CD14-positive monocyte (primary cell): ENCODE measurements at regions not wholly inside any gene's neighbourhood (a gene's known extent, or its start where the extent isn't known, plus 50 kb on each side); places are given as distances from the start of the nearest gene placed in this dataset.

Experiments used
- DNase-seq, 3 donors: peaks; one replicate each; pipeline ENCODE4 v3.0.0-alpha.2; 2011 to 2022
- H2AFZ ChIP-seq: 2 replicates; pipeline ENCODE4 v1.6.0; 2012; ENCODE audit warnings: mild to moderate bottlenecking, low read depth, low read length, inconsistent platforms; ENCODE audit not compliant: insufficient read depth, poor library complexity, severe bottlenecking
- H3K27ac ChIP-seq, 2 donors: 1 replicate in 1 of 2; 2 replicates in 1 of 2; pipeline ENCODE4 v1.5.1; 2012 to 2013; ENCODE audit warnings: low read length in 2 of 2, control low read depth in 1 of 2, inconsistent platforms in 1 of 2, low read depth in 1 of 2, mild to moderate bottlenecking in 1 of 2
- H3K27me3 ChIP-seq, 2 donors: one replicate each; pipeline versions ENCODE4 v1.6.0 to v1.6.1; 2011 to 2013; ENCODE audit warnings: low read length in 2 of 2; ENCODE audit not compliant: control insufficient read depth in 2 of 2, insufficient read depth in 2 of 2
- H3K36me3 ChIP-seq, 2 donors: replicated peaks in 1 of 2; 1 replicate in 1 of 2; 2 replicates in 1 of 2; pipeline versions ENCODE4 v1.5.1 to v1.6.1; 2012 to 2013; ENCODE audit warnings: low read length in 2 of 2, control low read depth in 1 of 2, inconsistent platforms in 1 of 2, mild to moderate bottlenecking in 1 of 2; ENCODE audit not compliant: insufficient read depth in 2 of 2, control insufficient read depth in 1 of 2
- H3K4me1 ChIP-seq, 2 donors: 1 replicate in 1 of 2; 2 replicates in 1 of 2; pipeline versions ENCODE4 v1.5.1 to v1.6.1; 2012 to 2013; ENCODE audit warnings: low read length in 2 of 2, control low read depth in 1 of 2, inconsistent platforms in 1 of 2, mild to moderate bottlenecking in 1 of 2, moderate library complexity in 1 of 2; ENCODE audit not compliant: insufficient read depth in 2 of 2, control insufficient read depth in 1 of 2
- H3K4me2 ChIP-seq: replicated peaks from 2 replicates; pipeline ENCODE3; 2012; ENCODE audit warnings: low read length, moderate library complexity, mild to moderate bottlenecking; ENCODE audit not compliant: poor library complexity, severe bottlenecking; ENCODE audit errors: extremely low read depth
- H3K4me3 ChIP-seq, 3 experiments: fragments of 200-600 bp in 1 of 3; sonication (generic) in 1 of 3; replicated peaks in 1 of 3; 1 replicate in 2 of 3; 2 replicates in 1 of 3; pipeline ENCODE4 v1.5.1; 2011 to 2013; ENCODE audit warnings: low read length in 3 of 3, mild to moderate bottlenecking in 3 of 3, control low read depth in 2 of 3, low read depth in 2 of 3, inconsistent platforms in 1 of 3, moderate library complexity in 1 of 3
- H3K79me2 ChIP-seq: 2 replicates; pipeline ENCODE4 v1.6.0; 2012; ENCODE audit warnings: mild to moderate bottlenecking, control low read depth, inconsistent platforms, low read length, moderate library complexity; ENCODE audit not compliant: insufficient read depth
- H3K9ac ChIP-seq: 2 replicates; pipeline ENCODE4 v1.6.0; 2017; ENCODE audit warnings: low read length, mild to moderate bottlenecking; ENCODE audit not compliant: insufficient read depth, poor library complexity, severe bottlenecking
- H3K9me3 ChIP-seq, 2 donors: replicated peaks in 1 of 2; 1 replicate in 1 of 2; 2 replicates in 1 of 2; pipeline versions ENCODE4 v1.5.1 to v1.6.1; 2012 to 2013; ENCODE audit warnings: low read length in 2 of 2, control low read depth in 1 of 2; ENCODE audit not compliant: control insufficient read depth in 1 of 2, insufficient read depth in 1 of 2
- H4K20me1 ChIP-seq: 2 replicates; pipeline ENCODE4 v1.6.0; 2012; ENCODE audit warnings: mild to moderate bottlenecking, low read length, control low read depth, moderate library complexity; ENCODE audit not compliant: insufficient read depth
- H3K27ac Mint-ChIP-seq, 7 donors: one replicate each; pipeline ENCODE4 v1.8.0; 2020; ENCODE audit warnings: mild to moderate bottlenecking in 7 of 7, mixed read lengths in 7 of 7, moderate library complexity in 6 of 7, inconsistent platforms in 2 of 7
- H3K27me3 Mint-ChIP-seq, 3 donors: one replicate each; pipeline ENCODE4 v1.8.0; 2021 to 2022; ENCODE audit warnings: low read depth in 3 of 3, mild to moderate bottlenecking in 3 of 3, mixed read lengths in 3 of 3, moderate library complexity in 3 of 3, inconsistent platforms in 1 of 3
- H3K36me3 Mint-ChIP-seq, 2 donors: one replicate each; pipeline ENCODE4 v1.8.0; 2020; ENCODE audit warnings: mixed read lengths in 2 of 2, inconsistent platforms in 1 of 2, mild to moderate bottlenecking in 1 of 2
- H3K4me1 Mint-ChIP-seq: one replicate; pipeline ENCODE4 v1.8.0; 2020; ENCODE audit warnings: mild to moderate bottlenecking, mixed read lengths
- H3K4me3 Mint-ChIP-seq, 2 donors: one replicate each; pipeline ENCODE4 v1.8.0; 2020; ENCODE audit warnings: mild to moderate bottlenecking in 2 of 2, mixed read lengths in 2 of 2, moderate library complexity in 1 of 2
- H3K9me3 Mint-ChIP-seq, 7 donors: one replicate each; pipeline ENCODE4 v1.8.0; 2020 to 2022; ENCODE audit warnings: mixed read lengths in 7 of 7, mild to moderate bottlenecking in 6 of 7, moderate library complexity in 6 of 7, inconsistent platforms in 2 of 7
- WGBS: methylation state at CpG from one replicate; pipeline ENCODE4 v1.1.5; 2013; ENCODE audit warnings: missing lambda C conversion rate; ENCODE audit not compliant: insufficient coverage; 5-methylcytosine and 5-hydroxymethylcytosine counted together
- intact Hi-C, 2 donors: fragments of 100-400 bp; cut with micrococcal nuclease; formaldehyde crosslinking; loops; one replicate each; pipeline versions ENCODE4 v1.15.0 to v1.15.1; 2023
- TF ChIP-seq, protein P1 (sequence below): fragments of 200-600 bp; IDR thresholded peaks from one replicate; pipeline ENCODE4 v1.8.0; 2022; ENCODE audit warnings: antibody characterized with exemption, mild to moderate bottlenecking

DNA sequence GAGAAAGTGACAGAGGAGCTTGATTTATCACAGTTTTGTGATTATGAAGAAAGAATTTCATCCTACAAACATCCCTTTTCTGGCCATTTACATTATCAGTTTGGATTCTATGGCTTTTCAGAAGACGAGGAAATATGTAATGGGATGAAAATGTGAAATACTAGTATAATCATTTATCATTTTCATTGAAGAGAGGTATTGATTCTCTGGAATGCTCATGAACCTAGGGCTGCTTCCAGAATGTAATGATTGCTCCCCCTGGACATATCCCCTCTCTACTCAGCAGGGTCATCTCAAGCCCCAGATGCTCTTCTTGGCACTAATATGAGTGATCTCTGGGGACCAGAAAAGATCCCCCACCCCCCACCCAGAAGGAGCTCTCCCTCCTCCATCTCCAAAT lies 106.7 kb upstream of the ZNF618 start:
- Histone ChIP-seq H3K4me1 (peaks cover 0 to 4% of the 10 kb centered on the region in 2 donors), H2AFZ (no peak overlapping the region), H3K9ac (no peak overlapping the region), H3K9me3 (peaks cover 0 to 8% of the 10 kb centered on the region in 2 donors), H3K4me3 (no peak overlapping the region), H3K27me3 (no peaks in the 10 kb centered on the region), H3K27ac (no peak overlapping the region), H4K20me1 (no peaks in the 10 kb centered on the region), H3K4me2 (no peak overlapping the region), H3K79me2 (no peaks in the 10 kb centered on the region), H3K36me3 (no peaks in the 10 kb centered on the region)
- Mint-ChIP-seq H3K9me3 (peaks cover 6 to 17% (median 12%) of the 10 kb centered on the region in 7 donors), H3K4me3 (no peak overlapping the region), H3K36me3 (no peaks in the 10 kb centered on the region), H3K27ac (no peak overlapping the region), H3K4me1 (peaks cover 4% of the 10 kb centered on the region), H3K27me3 (peaks cover 8 to 10% (median 8%) of the 10 kb centered on the region in 3 donors)
- intact Hi-C loops: no loop called here
- WGBS: no CpG with 5 or more reads among the region's 1 CpG
- no peak for DNase-seq
- TF ChIP-seq, protein P1, sequence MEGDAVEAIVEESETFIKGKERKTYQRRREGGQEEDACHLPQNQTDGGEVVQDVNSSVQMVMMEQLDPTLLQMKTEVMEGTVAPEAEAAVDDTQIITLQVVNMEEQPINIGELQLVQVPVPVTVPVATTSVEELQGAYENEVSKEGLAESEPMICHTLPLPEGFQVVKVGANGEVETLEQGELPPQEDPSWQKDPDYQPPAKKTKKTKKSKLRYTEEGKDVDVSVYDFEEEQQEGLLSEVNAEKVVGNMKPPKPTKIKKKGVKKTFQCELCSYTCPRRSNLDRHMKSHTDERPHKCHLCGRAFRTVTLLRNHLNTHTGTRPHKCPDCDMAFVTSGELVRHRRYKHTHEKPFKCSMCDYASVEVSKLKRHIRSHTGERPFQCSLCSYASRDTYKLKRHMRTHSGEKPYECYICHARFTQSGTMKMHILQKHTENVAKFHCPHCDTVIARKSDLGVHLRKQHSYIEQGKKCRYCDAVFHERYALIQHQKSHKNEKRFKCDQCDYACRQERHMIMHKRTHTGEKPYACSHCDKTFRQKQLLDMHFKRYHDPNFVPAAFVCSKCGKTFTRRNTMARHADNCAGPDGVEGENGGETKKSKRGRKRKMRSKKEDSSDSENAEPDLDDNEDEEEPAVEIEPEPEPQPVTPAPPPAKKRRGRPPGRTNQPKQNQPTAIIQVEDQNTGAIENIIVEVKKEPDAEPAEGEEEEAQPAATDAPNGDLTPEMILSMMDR: no peak

DNA sequence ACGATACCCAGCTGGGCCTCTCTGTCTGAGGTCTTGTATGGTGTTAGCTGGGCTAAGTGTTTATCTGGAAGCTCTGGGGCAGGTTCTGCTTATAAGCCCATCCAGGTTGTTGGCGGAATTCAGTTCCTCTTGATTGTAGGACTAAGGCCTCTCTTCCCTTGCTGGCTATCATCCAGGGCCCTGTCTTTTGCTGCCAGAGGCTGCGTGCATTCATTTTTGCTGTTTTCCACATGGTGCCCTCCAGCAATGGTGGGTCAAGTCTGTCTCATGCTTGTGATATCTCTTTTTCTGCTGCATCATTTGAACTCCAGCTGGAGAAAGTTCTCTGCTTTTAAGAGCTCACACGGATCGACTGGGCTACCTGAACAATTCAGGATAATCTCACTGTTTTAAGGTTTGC lies 105.7 kb upstream of the ZNF618 start:
- Histone ChIP-seq H3K4me3 (no peak overlapping the region), H2AFZ (no peak overlapping the region), H3K27me3 (no peaks in the 10 kb centered on the region), H3K79me2 (no peaks in the 10 kb centered on the region), H4K20me1 (no peaks in the 10 kb centered on the region), H3K27ac (no peak overlapping the region), H3K36me3 (no peaks in the 10 kb centered on the region), H3K9ac (no peak overlapping the region), H3K9me3 (peaks cover 0 to 13% of the 10 kb centered on the region in 2 donors), H3K4me1 (peaks cover 0 to 4% of the 10 kb centered on the region in 2 donors), H3K4me2 (no peak overlapping the region)
- TF ChIP-seq, protein P1: no peak
- DNase-seq: no peak
- Mint-ChIP-seq H3K9me3 (peaks cover 10 to 23% (median 13%) of the 10 kb centered on the region in 7 donors), H3K4me1 (peaks cover 4% of the 10 kb centered on the region), H3K36me3 (no peaks in the 10 kb centered on the region), H3K27ac (no peak overlapping the region), H3K4me3 (no peak overlapping the region), H3K27me3 (peaks cover 5 to 9% (median 6%) of the 10 kb centered on the region in 3 donors)
- intact Hi-C loops: no loop called here
- 95% methylated on average over 3 of the region's 5 CpGs for WGBS
